ENCODE measurements at regions not wholly inside any gene's neighbourhood (a gene's known extent, or its start where the extent isn't known, plus 50 kb on each side); places are given as distances from the start of the nearest gene placed in this dataset.

DNA sequence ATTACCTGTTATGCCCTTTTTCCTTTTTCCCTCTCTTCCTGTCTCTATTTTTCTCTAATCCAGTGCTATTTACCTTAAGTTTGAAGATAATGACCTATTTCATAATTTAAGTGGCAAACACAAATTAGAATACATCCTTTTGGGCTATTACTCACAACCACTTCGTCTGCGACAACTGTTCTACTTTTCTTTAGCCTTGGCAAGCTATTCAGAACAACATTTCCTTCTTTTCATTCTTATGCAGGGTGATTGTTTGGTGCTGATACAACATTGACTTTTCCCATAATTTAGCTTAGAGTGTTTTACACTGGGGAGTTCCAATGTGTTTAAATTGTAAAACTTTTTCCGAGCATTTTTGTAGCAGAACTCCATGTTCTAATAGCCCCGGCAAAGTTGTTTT, 86.6 kb upstream of the S1PR1 start:
- no peaks in the 10 kb centered on the region for H3K36me3 ChIP-seq (ENCODE audit: control insufficient read depth in 2 of 2, insufficient read depth in 2 of 2, low read length in 1 of 2)
- no peak overlapping the region for H2AFZ ChIP-seq (ENCODE audit: control insufficient read depth, low read depth, low read length)
- H3K27ac ChIP-seq (ENCODE audit: control insufficient read depth, insufficient read depth), result no peak overlapping the region
- ChIA-PET SMC1A (ENCODE audit: uncharacterized antibody, unreplicated experiment) (interaction anchor here (1.3 to 1.7 kb wide), 2 partner anchors 12 to 290 kb away, joined by 4 to 5 read pairs; no protein-coding TSS in a partner anchor), POLR2A (no interaction called here), CTCF (interaction anchor here (3.3 kb wide), 1 partner anchor 88 kb away, joined by 13 read pairs; no protein-coding TSS in a partner anchor), RAD21 (ENCODE audit: unreplicated experiment) (no interaction called here)
- ATAC-seq (no peak), FAIRE-seq (no peak), DNase-seq (ENCODE audit: low read depth, low spot score) (no peak)
- H3K4me3 ChIP-seq, result no peak overlapping the region
- H3K27me3 ChIP-seq (replicated peaks in 1 of 2; ENCODE audit: control insufficient read depth in 2 of 2, insufficient read depth in 2 of 2, low read length in 1 of 2), result no peaks in the 10 kb centered on the region
- BruUV-seq (replicated peaks), result no TSS peak
- peaks cover 3% of the 10 kb centered on the region for H3K4me1 ChIP-seq (ENCODE audit: control insufficient read depth, insufficient read depth, low read length)
- intact Hi-C loops (cut with micrococcal nuclease; ENCODE audit: unreplicated experiment), result no loop called here
- no peak overlapping the region for H3K9ac ChIP-seq (ENCODE audit: control insufficient read depth, insufficient read depth, low read length)
- in situ Hi-C loops (cut with MboI), result no loop called here
- no peaks in the 10 kb centered on the region for H3K9me3 ChIP-seq (replicated peaks; ENCODE audit: control insufficient read depth, insufficient read depth, low read length)
- no peaks in the 10 kb centered on the region for H3K79me2 ChIP-seq (ENCODE audit: control insufficient read depth, insufficient read depth, low read length)
- 94% methylated on average over 4 of the region's 4 CpGs for WGBS (ENCODE audit: insufficient coverage, insufficient replicate concordance, low lambda C conversion rate, missing lambda C conversion rate)
- H3K4me2 ChIP-seq (ENCODE audit: control insufficient read depth, insufficient read depth), result no peak overlapping the region
- no peaks in the 10 kb centered on the region for H4K20me1 ChIP-seq (ENCODE audit: control insufficient read depth, insufficient read depth)
- TF ChIP-seq ZBTB4 (CRISPR knock-in tag; IDR thresholded peaks at IDR 0.05), result no peak
- TF ChIP-seq MTA2 (IDR thresholded peaks at IDR 0.05; ENCODE audit: low read depth), result no peak
- no peak for TF ChIP-seq KAT2A (conservative IDR thresholded peaks at IDR 0.05; ENCODE audit: control insufficient read depth, low read depth, low read length)
- TF ChIP-seq PKNOX1 (IDR thresholded peaks at IDR 0.05), result no peak
- no peak for TF ChIP-seq TBL1XR1 (IDR thresholded peaks at IDR 0.05; ENCODE audit: low read depth, low read length)
- no peak for TF ChIP-seq NFXL1 (IDR thresholded peaks at IDR 0.05; ENCODE audit: borderline replicate concordance)
- no peak for TF ChIP-seq SREBF2 (IDR thresholded peaks at IDR 0.05; ENCODE audit: low read length)
- TF ChIP-seq ZNF592 (IDR thresholded peaks at IDR 0.05), result no peak
- no peak for TF ChIP-seq ATF2 (IDR thresholded peaks at IDR 0.05; ENCODE audit: low read length)
- TF ChIP-seq SPI1 (IDR thresholded peaks at IDR 0.05; ENCODE audit: borderline replicate concordance, insufficient read depth, low read depth, low read length), result no peak
- no peak for TF ChIP-seq SP1 (IDR thresholded peaks at IDR 0.05; ENCODE audit: low read depth, low read length)
- TF ChIP-seq ZNF217 (IDR thresholded peaks at IDR 0.05), result no peak
- no peak for TF ChIP-seq IRF4 (IDR thresholded peaks at IDR 0.05; ENCODE audit: low read depth, low read length)
- no peak for TF ChIP-seq IKZF2 (IDR thresholded peaks at IDR 0.05)
- TF ChIP-seq, protein P1, sequence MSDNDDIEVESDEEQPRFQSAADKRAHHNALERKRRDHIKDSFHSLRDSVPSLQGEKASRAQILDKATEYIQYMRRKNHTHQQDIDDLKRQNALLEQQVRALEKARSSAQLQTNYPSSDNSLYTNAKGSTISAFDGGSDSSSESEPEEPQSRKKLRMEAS (IDR thresholded peaks at IDR 0.05; ENCODE audit: low read depth, low read length), result no peak
- no peak for TF ChIP-seq EGR1 (IDR thresholded peaks at IDR 0.05; ENCODE audit: borderline replicate concordance in 1 of 2, low read depth in 2 of 2, low read length in 2 of 2)
